Embryonic facial prominence (tissue), 1 donor: ENCODE measurements at regions not wholly inside any gene's neighbourhood (a gene's known extent, or its start where the extent isn't known, plus 50 kb on each side); places are given as distances from the start of the nearest gene placed in this dataset.

ENCODE experiments used
- DNase-seq: peaks from one replicate; pipeline ENCODE4 v3.0.0-alpha.2; 2016; ENCODE audit errors: extremely low spot score

- no peak for DNase-seq
Measured at GRCh38 chr13:86201477-86201876, 402.3 kb upstream of the SLITRK6 start.

GRCh38 chr13:86193281-86193680, 394.1 kb upstream of the SLITRK6 start:
- no peak for DNase-seq

- DNase-seq = no peak
Measured at GRCh38 chr13:86188170-86188569, 389.0 kb upstream of the SLITRK6 start.

- DNase-seq = no peak
Measured at GRCh38 chr13:86185636-86186035, 386.4 kb upstream of the SLITRK6 start.

- no peak for DNase-seq
Measured at GRCh38 chr13:86185107-86185506, 385.9 kb upstream of the SLITRK6 start.

GRCh38 chr13:86174622-86175021, 375.4 kb upstream of the SLITRK6 start:
- DNase-seq = no peak

- no peak for DNase-seq
Measured at GRCh38 chr13:86172961-86173360, 373.7 kb upstream of the SLITRK6 start.

GRCh38 chr13:86161257-86161656, 362.0 kb upstream of the SLITRK6 start:
- DNase-seq = no peak

GRCh38 chr13:86155756-86156155, 356.5 kb upstream of the SLITRK6 start:
- DNase-seq = no peak

GRCh38 chr13:86142080-86142479, 342.9 kb upstream of the SLITRK6 start:
- DNase-seq = no peak

GRCh38 chr13:86135856-86136255, 336.6 kb upstream of the SLITRK6 start:
- DNase-seq = no peak

- DNase-seq = no peak
Measured at GRCh38 chr13:86121881-86122280, 322.7 kb upstream of the SLITRK6 start.

GRCh38 chr13:86109107-86109506, 309.9 kb upstream of the SLITRK6 start:
- DNase-seq = no peak

GRCh38 chr13:86108334-86108733, 309.1 kb upstream of the SLITRK6 start:
- DNase-seq = no peak

- no peak for DNase-seq
Measured at GRCh38 chr13:86098511-86098910, 299.3 kb upstream of the SLITRK6 start.

- DNase-seq = no peak
Measured at GRCh38 chr13:86095351-86095750, 296.1 kb upstream of the SLITRK6 start.

- DNase-seq = no peak
Measured at GRCh38 chr13:86090181-86090580, 291.0 kb upstream of the SLITRK6 start.

- DNase-seq = no peak
Measured at GRCh38 chr13:86087244-86087643, 288.0 kb upstream of the SLITRK6 start.

GRCh38 chr13:86085890-86086289, 286.7 kb upstream of the SLITRK6 start:
- peak; percentile 14 for DNase-seq

GRCh38 chr13:86082121-86082520, 282.9 kb upstream of the SLITRK6 start:
- no peak for DNase-seq

GRCh38 chr13:86080340-86080995, 281.2 kb upstream of the SLITRK6 start:
- DNase-seq = no peak

GRCh38 chr13:86066611-86067365, 267.6 kb upstream of the SLITRK6 start:
- DNase-seq = no peak

- DNase-seq = no peak
Measured at GRCh38 chr13:86052141-86052540, 252.9 kb upstream of the SLITRK6 start.
